ENCODE measurements at regions not wholly inside any gene's neighbourhood (a gene's known extent, or its start where the extent isn't known, plus 50 kb on each side); places are given as distances from the start of the nearest gene placed in this dataset.

GRCh38 chr15:95903352-95903751 lies 427.1 kb upstream of the NR2F2 start:
- 76% methylated on average over 4 of the region's 4 CpGs; no CpG with 5 or more reads in 1 of the 2 experiments for WGBS, 2 experiments (ENCODE audit: extremely low coverage in 1 of 2, insufficient coverage in 1 of 2, insufficient read length in 1 of 2, insufficient replicate concordance in 2 of 2, low coverage in 1 of 2, low lambda C conversion rate in 2 of 2, missing lambda C conversion rate in 1 of 2)
- peaks cover 2% of the 10 kb centered on the region; the same call in 1 of the 2 replicates for H3K23me2 ChIP-seq (ENCODE audit: low read depth, low read length)
- no peak overlapping the region for H3K18ac ChIP-seq (ENCODE audit: extremely low read depth, low read length)
- ChIA-PET CTCF (ENCODE audit: partially characterized antibody) (no interaction called here), POLR2A (ENCODE audit: partially characterized antibody) (no interaction called here)
- no peaks in the 10 kb centered on the region for H3K4me1 ChIP-seq (replicated peaks in 1 of 4; ENCODE audit: control insufficient read depth in 3 of 4, insufficient read depth in 4 of 4, low read length in 3 of 4)
- H2AK5ac ChIP-seq (ENCODE audit: low read depth, low read length) = no peak overlapping the region
- no peaks in the 10 kb centered on the region for H3K79me2 ChIP-seq (ENCODE audit: control insufficient read depth in 1 of 2, insufficient read depth in 2 of 2, low read length in 2 of 2)
- no peak overlapping the region for H3K4ac ChIP-seq (replicated peaks; ENCODE audit: insufficient read length, low read depth, low read length)
- H3K4me3 ChIP-seq (ENCODE audit: extremely low read depth in 1 of 4, insufficient read depth in 2 of 4, low read depth in 3 of 4, low read length in 4 of 4) = no peak overlapping the region
- H3K27ac ChIP-seq (ENCODE audit: low read depth, low read length) = no peak overlapping the region
- no peak overlapping the region for H4K8ac ChIP-seq (ENCODE audit: extremely low read depth, insufficient read depth, low read length)
- H3K36me3 ChIP-seq (ENCODE audit: control insufficient read depth in 2 of 4, insufficient read depth in 4 of 4, low read length in 3 of 4) = no peaks in the 10 kb centered on the region
- H4K20me1 ChIP-seq (replicated peaks in 1 of 2; ENCODE audit: control insufficient read depth in 1 of 2, insufficient read depth in 2 of 2, low read length in 2 of 2) = no peaks in the 10 kb centered on the region
- no peak overlapping the region for H3K4me2 ChIP-seq (ENCODE audit: insufficient read depth in 1 of 2, low read depth in 2 of 2, low read length in 2 of 2)
- no peak overlapping the region for H3K9ac ChIP-seq (replicated peaks in 1 of 4; ENCODE audit: extremely low read depth in 1 of 4, low read depth in 3 of 4, low read length in 3 of 4)
- no peak overlapping the region for H2BK12ac ChIP-seq (ENCODE audit: low read depth, low read length)
- H2BK120ac ChIP-seq (replicated peaks; ENCODE audit: low read depth, low read length) = no peak overlapping the region
- H3K9me3 ChIP-seq (ENCODE audit: insufficient read depth in 2 of 2, low read depth in 1 of 2, low read length in 1 of 2) = no peaks in the 10 kb centered on the region
- no peak overlapping the region for H2BK15ac ChIP-seq (ENCODE audit: low read length)
- H2AFZ ChIP-seq (ENCODE audit: low read length) = no peak overlapping the region
- FAIRE-seq (no peak), DNase-seq (ENCODE audit: low read depth in 1 of 2, low spot score in 2 of 2) (no peak)
- H3K23ac ChIP-seq (ENCODE audit: insufficient read length) = no peak overlapping the region
- H4K91ac ChIP-seq (replicated peaks; ENCODE audit: insufficient read length, low read length) = no peak overlapping the region
- no peak overlapping the region for H3K14ac ChIP-seq (ENCODE audit: insufficient read length)
- H2BK5ac ChIP-seq (ENCODE audit: low read depth, low read length) = no peak overlapping the region
- no peak overlapping the region for H2BK20ac ChIP-seq (ENCODE audit: low read length)
- H4K5ac ChIP-seq (ENCODE audit: insufficient read length, low read depth, low read length) = no peak overlapping the region
- no peaks in the 10 kb centered on the region for H3K79me1 ChIP-seq (ENCODE audit: low read depth, low read length)
- H3K27me3 ChIP-seq (replicated peaks in 1 of 4; ENCODE audit: control insufficient read depth in 3 of 4, extremely low read depth in 1 of 4, insufficient read depth in 3 of 4, low read length in 3 of 4) = peaks cover 1 to 7% (median 4%) of the 10 kb centered on the region in 4 experiments; a peak in 6 of 7 replicates
- H3K56ac ChIP-seq (replicated peaks; ENCODE audit: insufficient read length, low read depth, low read length) = no peak overlapping the region
- TF ChIP-seq KDM1A (IDR thresholded peaks at IDR 0.05; ENCODE audit: borderline replicate concordance, low read length) (no peak), BCL11A (IDR thresholded peaks at IDR 0.05; ENCODE audit: low read depth in 2 of 2, low read length in 2 of 2) (no peak), TAF1 (IDR thresholded peaks at IDR 0.05; ENCODE audit: low read depth, low read length) (no peak), EZH2 (IDR thresholded peaks at IDR 0.05; ENCODE audit: low read depth, low read length, severe bottlenecking) (no peak), EGR1 (IDR thresholded peaks at IDR 0.05; ENCODE audit: borderline replicate concordance, low read depth, low read length) (no peak), CHD1 (IDR thresholded peaks at IDR 0.05; ENCODE audit: low read depth, low read length) (no peak)

Measured in H1 (cell line).